Activated naive CD8-positive, alpha-beta T cell treated with anti-CD3 and anti-CD28 coated beads, Interleukin-2, amount 10 ng/mL, durations not matched to agents 7 days and 5 days (primary cell): ENCODE measurements at regions not wholly inside any gene's neighbourhood (a gene's known extent, or its start where the extent isn't known, plus 50 kb on each side); places are given as distances from the start of the nearest gene placed in this dataset.
"Not testable (repeated sequence)": the region's sequence is repeated elsewhere in the genome, so short reads cannot be mapped to it uniquely, and the experiment has no call there.

Source experiments
- ATAC-seq: fragments of 150-1000 bp; cut with Tn5 transposase; one replicate; pipeline ENCODE4 v1.10.0; 2021; ENCODE audit warnings: low read depth, moderate library complexity
- POLR2A ChIA-PET: fragments of 350-600 bp; sonication (Branson Sonifier 250); formaldehyde crosslinking; loops from one replicate; lab custom pipeline; 2021; ENCODE audit warnings: antibody characterized with exemption; lab: Charles Lee
- DNase-seq: peaks from one replicate; pipeline ENCODE4 v3.0.0; 2021
- H3K27ac Mint-ChIP-seq: one replicate; pipeline ENCODE4 v1.8.0; 2022; ENCODE audit warnings: mild to moderate bottlenecking, mixed read lengths
- H3K27me3 Mint-ChIP-seq: one replicate; pipeline ENCODE4 v1.8.0; 2022; ENCODE audit warnings: mild to moderate bottlenecking, moderate library complexity, mixed read lengths
- H3K36me3 Mint-ChIP-seq: one replicate; pipeline ENCODE4 v1.8.0; 2021; ENCODE audit warnings: mild to moderate bottlenecking, mixed read lengths
- H3K4me1 Mint-ChIP-seq: one replicate; pipeline ENCODE4 v1.8.0; 2021; ENCODE audit warnings: mixed read lengths
- H3K4me3 Mint-ChIP-seq: one replicate; pipeline ENCODE4 v1.8.0; 2022; ENCODE audit warnings: mild to moderate bottlenecking, moderate library complexity, mixed read lengths
- H3K9me3 Mint-ChIP-seq: one replicate; pipeline ENCODE4 v1.8.0; 2021; ENCODE audit warnings: mixed read lengths

GRCh38 chrX:1743663-1744062, 128.8 kb downstream of the ASMT start:
- H3K27ac Mint-ChIP-seq, result no peak overlapping the region
- H3K4me1 Mint-ChIP-seq, result no peaks in the 10 kb centered on the region
- H3K9me3 Mint-ChIP-seq, result peaks cover 31% of the 10 kb centered on the region
- no peak for ATAC-seq
- POLR2A ChIA-PET, result no interaction called here
- peaks cover 87% of the 10 kb centered on the region for H3K36me3 Mint-ChIP-seq
- no peak for DNase-seq
- no peaks in the 10 kb centered on the region for H3K27me3 Mint-ChIP-seq
- H3K4me3 Mint-ChIP-seq, result no peak overlapping the region

- H3K27me3 Mint-ChIP-seq, result no peaks in the 10 kb centered on the region
- no peak overlapping the region for H3K4me3 Mint-ChIP-seq
- H3K4me1 Mint-ChIP-seq, result peaks cover 6% of the 10 kb centered on the region
- ATAC-seq (no peak), DNase-seq (no peak)
- peaks cover 70% of the 10 kb centered on the region for H3K36me3 Mint-ChIP-seq
- POLR2A ChIA-PET, result no interaction called here
- no peak overlapping the region for H3K27ac Mint-ChIP-seq
- H3K9me3 Mint-ChIP-seq, result peaks cover 34% of the 10 kb centered on the region
These were observed 133.5 kb downstream of the ASMT start for GRCh38 chrX:1748408-1748807.

GRCh38 chrX:1749499-1749898, 134.6 kb downstream of the ASMT start:
- no peak overlapping the region for H3K27ac Mint-ChIP-seq
- peaks cover 6% of the 10 kb centered on the region for H3K4me1 Mint-ChIP-seq
- peaks cover 27% of the 10 kb centered on the region for H3K9me3 Mint-ChIP-seq
- ATAC-seq, result no peak
- DNase-seq, result no peak
- H3K36me3 Mint-ChIP-seq, result peaks cover 59% of the 10 kb centered on the region
- no peaks in the 10 kb centered on the region for H3K27me3 Mint-ChIP-seq
- POLR2A ChIA-PET, result no interaction called here
- H3K4me3 Mint-ChIP-seq, result no peak overlapping the region

DNA sequence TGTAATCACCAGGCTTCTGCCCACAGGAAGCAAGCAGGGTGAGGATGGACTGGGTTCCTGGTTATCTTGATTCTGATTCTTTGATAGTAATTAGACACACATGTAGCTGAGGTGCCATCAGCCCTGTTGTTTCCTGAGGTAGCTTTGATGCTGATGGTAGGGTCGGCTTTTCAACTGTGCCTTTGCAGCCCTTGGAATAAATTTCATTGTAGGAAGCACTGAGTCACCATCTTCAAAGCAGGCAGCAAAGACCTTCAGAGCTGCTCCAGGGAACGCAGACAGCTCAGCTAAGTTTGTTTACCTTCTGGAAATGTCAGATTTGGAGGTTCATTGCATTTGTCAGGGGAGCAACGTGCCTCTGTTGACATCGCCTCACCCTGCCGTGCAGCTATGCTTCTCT, 135.4 kb downstream of the ASMT start:
- no peak for ATAC-seq
- no peak for DNase-seq
- Mint-ChIP-seq H3K27ac (no peak overlapping the region), H3K9me3 (peaks cover 21% of the 10 kb centered on the region), H3K4me1 (peaks cover 6% of the 10 kb centered on the region), H3K27me3 (no peaks in the 10 kb centered on the region), H3K36me3 (peaks cover 57% of the 10 kb centered on the region), H3K4me3 (no peak overlapping the region)
- POLR2A ChIA-PET, result no interaction called here

GRCh38 chrX:1751781-1752180, 136.9 kb downstream of the ASMT start:
- POLR2A ChIA-PET, result no interaction called here
- peaks cover 6% of the 10 kb centered on the region for H3K4me1 Mint-ChIP-seq
- H3K27ac Mint-ChIP-seq, result no peak overlapping the region
- H3K4me3 Mint-ChIP-seq, result no peak overlapping the region
- H3K9me3 Mint-ChIP-seq, result peaks cover 25% of the 10 kb centered on the region
- H3K36me3 Mint-ChIP-seq, result peaks cover 50% of the 10 kb centered on the region
- ATAC-seq, result no peak
- DNase-seq, result no peak
- H3K27me3 Mint-ChIP-seq, result no peaks in the 10 kb centered on the region

DNA sequence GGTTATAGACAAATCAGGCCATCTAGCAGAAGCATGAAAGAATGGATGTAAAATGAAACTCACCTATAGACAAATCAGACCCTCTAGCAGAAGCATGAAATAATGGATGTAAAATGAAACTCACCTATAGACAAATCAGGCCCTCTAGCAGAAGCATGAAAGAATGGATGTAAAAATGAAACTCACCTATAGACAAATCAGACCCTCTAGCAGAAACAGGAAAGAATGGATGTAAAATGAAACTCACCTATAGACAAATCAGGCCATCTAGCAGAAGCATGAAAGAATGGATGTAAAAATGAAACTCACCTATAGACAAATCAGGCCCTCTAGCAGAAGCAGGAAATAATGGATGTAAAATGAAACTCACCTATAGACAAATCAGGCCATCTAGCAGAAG, 137.9 kb downstream of the ASMT start:
- DNase-seq, ATAC-seq, H3K4me1 Mint-ChIP-seq, H3K27ac Mint-ChIP-seq, POLR2A ChIA-PET, H3K27me3 Mint-ChIP-seq, H3K4me3 Mint-ChIP-seq: not testable (repeated sequence)
- Mint-ChIP-seq H3K9me3 (peaks cover 25% of the 10 kb centered on the region), H3K36me3 (peaks cover 52% of the 10 kb centered on the region)

- POLR2A ChIA-PET, result no interaction called here
- no peak overlapping the region for H3K4me3 Mint-ChIP-seq
- ATAC-seq, result no peak
- H3K27ac Mint-ChIP-seq, result no peak overlapping the region
- no peak for DNase-seq
- peaks cover 24% of the 10 kb centered on the region for H3K9me3 Mint-ChIP-seq
- no peaks in the 10 kb centered on the region for H3K27me3 Mint-ChIP-seq
- peaks cover 51% of the 10 kb centered on the region for H3K36me3 Mint-ChIP-seq
- peaks cover 6% of the 10 kb centered on the region for H3K4me1 Mint-ChIP-seq
These were observed 139.2 kb downstream of the ASMT start for GRCh38 chrX:1754077-1754476.

GRCh38 chrX:1763294-1763693, 148.4 kb downstream of the ASMT start:
- H3K27ac Mint-ChIP-seq, result no peak overlapping the region
- POLR2A ChIA-PET, result no interaction called here
- H3K9me3 Mint-ChIP-seq, result peaks cover 12% of the 10 kb centered on the region
- ATAC-seq (no peak), DNase-seq (no peak)
- H3K27me3 Mint-ChIP-seq, result no peaks in the 10 kb centered on the region
- peaks cover 29% of the 10 kb centered on the region for H3K36me3 Mint-ChIP-seq
- no peak overlapping the region for H3K4me3 Mint-ChIP-seq
- H3K4me1 Mint-ChIP-seq, result peaks cover 2% of the 10 kb centered on the region

DNA sequence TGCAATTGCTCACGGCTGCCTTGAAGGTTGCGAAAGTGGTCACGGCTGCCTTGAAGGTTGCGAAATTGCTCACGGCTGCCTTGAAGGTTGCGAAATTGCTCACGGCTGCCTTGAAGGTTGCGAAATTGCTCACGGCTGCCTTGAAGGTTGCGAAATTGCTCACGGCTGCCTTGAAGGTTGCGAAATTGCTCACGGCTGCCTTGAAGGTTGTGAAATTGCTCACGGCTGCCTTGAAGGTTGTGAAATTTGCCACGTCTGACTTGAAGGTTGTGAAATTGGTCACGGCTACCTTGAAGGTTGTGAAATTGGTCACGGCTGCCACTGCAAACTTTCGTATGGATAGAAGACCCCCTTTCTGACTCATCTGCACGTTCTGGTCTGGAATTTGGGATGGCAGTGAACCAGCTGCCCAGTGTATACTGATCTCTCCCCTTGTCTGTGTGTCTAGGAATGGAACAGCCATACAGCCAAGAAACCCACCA, 150.1 kb downstream of the ASMT start:
- POLR2A ChIA-PET, H3K4me1 Mint-ChIP-seq, H3K27ac Mint-ChIP-seq, ATAC-seq, DNase-seq, H3K4me3 Mint-ChIP-seq, H3K27me3 Mint-ChIP-seq: not testable (repeated sequence)
- H3K36me3 Mint-ChIP-seq, result peaks cover 23% of the 10 kb centered on the region
- H3K9me3 Mint-ChIP-seq, result peaks cover 11% of the 10 kb centered on the region

DNA sequence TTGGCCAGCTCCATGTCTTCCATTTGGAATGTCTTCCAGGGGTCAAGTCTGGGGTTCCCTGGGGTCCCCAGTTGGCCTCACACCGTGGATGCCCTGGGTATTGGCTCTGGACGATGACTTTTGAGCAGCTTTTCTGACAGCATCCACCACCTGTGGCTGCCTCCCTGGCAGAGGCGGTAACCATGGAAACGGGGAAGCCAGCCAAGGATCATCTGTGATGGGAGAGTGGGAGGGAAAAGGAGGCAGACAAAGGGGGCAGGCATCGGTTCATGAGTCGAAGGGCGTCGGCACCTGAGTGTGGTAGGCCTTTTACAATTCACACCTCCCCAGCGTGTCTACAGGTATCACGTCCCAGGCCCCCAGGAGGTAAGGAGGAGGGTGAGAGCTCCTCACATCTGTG, 152.2 kb downstream of the ASMT start:
- no peak overlapping the region for H3K4me3 Mint-ChIP-seq
- H3K27me3 Mint-ChIP-seq, result no peaks in the 10 kb centered on the region
- peaks cover 22% of the 10 kb centered on the region for H3K9me3 Mint-ChIP-seq
- peaks cover 16% of the 10 kb centered on the region for H3K36me3 Mint-ChIP-seq
- no peak overlapping the region for H3K27ac Mint-ChIP-seq
- no peak for DNase-seq
- POLR2A ChIA-PET, result no interaction called here
- H3K4me1 Mint-ChIP-seq, result peaks cover 2% of the 10 kb centered on the region
- no peak for ATAC-seq

- no peak overlapping the region for H3K27ac Mint-ChIP-seq
- H3K27me3 Mint-ChIP-seq, result no peaks in the 10 kb centered on the region
- H3K4me3 Mint-ChIP-seq, result no peak overlapping the region
- H3K9me3 Mint-ChIP-seq, result peaks cover 3% of the 10 kb centered on the region
- no peaks in the 10 kb centered on the region for H3K4me1 Mint-ChIP-seq
- DNase-seq (no peak), ATAC-seq (no peak)
- peaks cover 5% of the 10 kb centered on the region for H3K36me3 Mint-ChIP-seq
- POLR2A ChIA-PET, result no interaction called here
These were observed 164.0 kb downstream of the ASMT start for GRCh38 chrX:1778817-1779216.

DNA sequence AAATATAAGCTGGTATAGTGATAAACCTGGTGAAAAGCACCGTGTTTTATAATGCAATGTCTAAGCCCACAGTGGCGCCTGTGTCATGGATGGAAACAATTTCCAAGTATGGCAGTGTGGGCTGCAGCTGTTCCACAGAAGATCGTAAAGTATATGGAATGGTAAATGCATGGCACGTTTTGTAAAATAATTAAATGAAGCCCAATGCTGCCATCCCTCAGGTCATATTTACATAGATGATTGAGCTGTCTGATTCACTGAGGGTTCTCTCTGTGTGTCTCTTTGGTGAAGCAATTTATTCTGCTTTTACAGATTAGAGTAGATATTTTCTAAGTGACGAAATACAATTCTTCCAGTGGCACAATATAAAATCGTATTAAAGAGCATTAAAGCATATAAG, 164.8 kb downstream of the ASMT start:
- no peaks in the 10 kb centered on the region for H3K27me3 Mint-ChIP-seq
- no peaks in the 10 kb centered on the region for H3K4me1 Mint-ChIP-seq
- peaks cover 5% of the 10 kb centered on the region for H3K36me3 Mint-ChIP-seq
- POLR2A ChIA-PET, result no interaction called here
- no peak overlapping the region for H3K27ac Mint-ChIP-seq
- ATAC-seq (no peak), DNase-seq (no peak)
- no peak overlapping the region for H3K4me3 Mint-ChIP-seq
- H3K9me3 Mint-ChIP-seq, result peaks cover 5% of the 10 kb centered on the region

DNA sequence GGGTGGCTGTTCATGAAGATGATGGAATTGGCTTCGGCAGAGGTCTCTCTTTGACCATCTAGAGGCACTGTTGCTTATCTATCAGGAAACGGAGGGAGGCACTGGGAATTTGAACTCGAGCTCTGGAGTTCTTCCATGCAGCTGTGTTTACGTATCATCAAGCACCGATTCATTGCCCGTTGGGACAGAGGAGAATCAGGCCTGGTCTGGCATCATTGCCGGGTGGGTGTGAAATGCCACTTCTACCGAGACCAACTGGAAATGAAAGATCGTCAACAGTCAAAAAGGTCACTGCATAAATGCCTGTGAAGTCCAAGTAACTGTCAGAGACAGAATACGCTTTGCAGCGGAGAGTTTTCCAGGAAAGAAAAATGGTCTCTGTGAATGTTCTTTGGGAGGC, 166.9 kb downstream of the ASMT start:
- DNase-seq (no peak), ATAC-seq (no peak)
- no peaks in the 10 kb centered on the region for H3K27me3 Mint-ChIP-seq
- H3K4me3 Mint-ChIP-seq, result no peak overlapping the region
- H3K9me3 Mint-ChIP-seq, result peaks cover 13% of the 10 kb centered on the region
- H3K27ac Mint-ChIP-seq, result no peak overlapping the region
- H3K4me1 Mint-ChIP-seq, result no peaks in the 10 kb centered on the region
- peaks cover 7% of the 10 kb centered on the region for H3K36me3 Mint-ChIP-seq
- POLR2A ChIA-PET, result no interaction called here

GRCh38 chrX:1784773-1785172, 169.9 kb downstream of the ASMT start:
- Mint-ChIP-seq H3K36me3 (peaks cover 7% of the 10 kb centered on the region), H3K4me1 (no peaks in the 10 kb centered on the region), H3K9me3 (peaks cover 14% of the 10 kb centered on the region), H3K4me3 (no peak overlapping the region), H3K27ac (no peak overlapping the region), H3K27me3 (no peaks in the 10 kb centered on the region)
- POLR2A ChIA-PET, result no interaction called here
- DNase-seq (no peak), ATAC-seq (no peak)
